HepG2 (cell line): ENCODE measurements at regions not wholly inside any gene's neighbourhood (a gene's known extent, or its start where the extent isn't known, plus 50 kb on each side); places are given as distances from the start of the nearest gene placed in this dataset.

Source experiments
- ATAC-seq: fragments of 200-7000 bp; cut with Tn5 transposase; 3 replicates; pipeline ENCODE4 v1.9.1; 2020; ENCODE audit warnings: mild to moderate bottlenecking, moderate library complexity
- BruUV-seq: library from RNA; stranded (reverse); fragments of 400-500 nt; replicated peaks from 2 replicates; lab custom pipeline; 2021; lab: Mats Ljungman, UMichigan
- CTCF ChIA-PET: fragments of 300-600 bp; formaldehyde crosslinking; extraction: SDS; loops from one replicate; lab custom pipeline; 2021; ENCODE audit warnings: low total read pairs, inconsistent platforms, low intra/inter-chr PET ratio; lab: Yijun Ruan, JAX
- POLR2A ChIA-PET: fragments of 350-600 bp; sonication (Branson Sonifier 250); formaldehyde crosslinking; loops from one replicate; lab custom pipeline; 2020; ENCODE audit warnings: antibody characterized with exemption, inconsistent platforms; lab: Yijun Ruan, JAX
- DNase-seq: peaks from one replicate; pipeline ENCODE4 v3.0.0-alpha.2; 2015; ENCODE audit warnings: low spot score
- FAIRE-seq: peaks from 3 replicates; lab custom pipeline; 2011; peaks lifted over from hg19 to GRCh38; lab: Jason Lieb, UNC
- H2AFZ ChIP-seq: one replicate; pipeline ENCODE4 v1.6.1; 2011; ENCODE audit warnings: low read length, inconsistent platforms
- H3K27ac ChIP-seq: fragments of 300-600 bp; 3 replicates; pipeline ENCODE4 v1.8.0; 2011; ENCODE audit warnings: mixed run types, mild to moderate bottlenecking, mixed read lengths, low read length, inconsistent platforms; ENCODE audit not compliant: insufficient read depth; ENCODE audit errors: extremely low read length
- H3K27me3 ChIP-seq, 2 experiments: fragments of 200-600 bp in 1 of 2; 2 replicates in 1 of 2; 3 replicates in 1 of 2; pipeline versions ENCODE4 v1.6.0 to v1.8.0; 2011; ENCODE audit warnings: low read length in 2 of 2, mild to moderate bottlenecking in 2 of 2, moderate library complexity in 2 of 2, inconsistent platforms in 1 of 2; ENCODE audit not compliant: insufficient read depth in 2 of 2, control insufficient read depth in 1 of 2
- H3K36me3 ChIP-seq, 2 experiments: fragments of 200-600 bp in 1 of 2; replicated peaks in 1 of 2; 2 replicates in 1 of 2; 3 replicates in 1 of 2; pipeline versions ENCODE4 v1.5.1 to v1.8.0; 2011; ENCODE audit warnings: low read length in 2 of 2, inconsistent platforms in 1 of 2; ENCODE audit not compliant: insufficient read depth in 2 of 2, control insufficient read depth in 1 of 2
- H3K4me1 ChIP-seq: 2 replicates; pipeline ENCODE4 v1.5.1; 2012; ENCODE audit warnings: low read length, inconsistent platforms; ENCODE audit not compliant: insufficient read depth
- H3K4me2 ChIP-seq: 2 replicates; pipeline ENCODE4 v1.6.0; 2011; ENCODE audit warnings: low read depth, low read length, inconsistent platforms
- H3K4me3 ChIP-seq, 3 experiments: fragments of 200-600 bp in 1 of 3; sonication (generic), shearing (Covaris generic) in 1 of 3; replicated peaks in 1 of 3; 2 replicates each; pipeline ENCODE4 v1.5.1; 2011 to 2016; ENCODE audit warnings: low read length in 3 of 3, inconsistent platforms in 2 of 3, low read depth in 2 of 3, mild to moderate bottlenecking in 2 of 3, control low read depth in 1 of 3, mixed read lengths in 1 of 3; ENCODE audit not compliant: insufficient read depth in 1 of 3
- H3K79me2 ChIP-seq: one replicate; pipeline ENCODE4 v1.6.1; 2011; ENCODE audit warnings: low read length, inconsistent platforms; ENCODE audit not compliant: insufficient read depth
- H3K9ac ChIP-seq: 2 replicates; pipeline ENCODE4 v1.6.0; 2011; ENCODE audit warnings: mild to moderate bottlenecking, low read depth, low read length, inconsistent platforms; ENCODE audit not compliant: insufficient read depth
- H3K9me3 ChIP-seq: 2 replicates; pipeline ENCODE4 v1.5.1; 2012; ENCODE audit warnings: mild to moderate bottlenecking, low read length
- H4K20me1 ChIP-seq: 2 replicates; pipeline ENCODE4 v1.6.0; 2011; ENCODE audit warnings: inconsistent platforms, mild to moderate bottlenecking, low read length, moderate library complexity; ENCODE audit not compliant: insufficient read depth
- GFI1 ChIP-seq: sonication (generic); formaldehyde crosslinking; IDR thresholded peaks from 2 replicates; pipeline ENCODE4 v1.5.0; 2020; ENCODE audit warnings: missing genetic modification reagents, mild to moderate bottlenecking, borderline replicate concordance
- JDP2 ChIP-seq: sonication (generic); formaldehyde crosslinking; IDR thresholded peaks from 2 replicates; pipeline ENCODE4 v1.8.1; 2022; ENCODE audit warnings: missing genetic modification reagents, borderline replicate concordance
- MIER3 ChIP-seq: IDR thresholded peaks from 2 replicates; pipeline ENCODE4 v1.6.1; 2016; ENCODE audit warnings: missing compliant biosample characterization, borderline replicate concordance
- REXO4 ChIP-seq: sonication (generic); formaldehyde crosslinking; IDR thresholded peaks from 2 replicates; pipeline ENCODE4 v1.8.0; 2022; ENCODE audit warnings: missing genetic modification reagents, mild to moderate bottlenecking, borderline replicate concordance
- SRSF1 ChIP-seq: fragments of 200-400 bp; formaldehyde crosslinking; optimal IDR thresholded peaks from 2 replicates; pipeline ENCODE3; 2017; ENCODE audit warnings: mild to moderate bottlenecking, low read depth, low read length, moderate library complexity
- ZNF496 ChIP-seq: sonication (generic); formaldehyde crosslinking; IDR thresholded peaks from 2 replicates; pipeline ENCODE4 v1.8.1; 2023; ENCODE audit warnings: mild to moderate bottlenecking, moderate library complexity, missing genetic modification reagents; ENCODE audit not compliant: insufficient replicate concordance
- ZNF660 ChIP-seq: sonication (generic); formaldehyde crosslinking; IDR thresholded peaks from 2 replicates; pipeline ENCODE4 v1.5.1; 2020; ENCODE audit warnings: mild to moderate bottlenecking, low read depth, missing genetic modification reagents, borderline replicate concordance
- ZNF749 ChIP-seq: sonication (generic); formaldehyde crosslinking; IDR thresholded peaks from 2 replicates; pipeline ENCODE4 v1.8.0; 2022; ENCODE audit warnings: mild to moderate bottlenecking, missing genetic modification reagents, moderate library complexity, borderline replicate concordance
- WGBS: methylation state at CpG from one replicate; pipeline ENCODE4 v1.1.6; 2017; ENCODE audit warnings: low lambda C conversion rate; 5-methylcytosine and 5-hydroxymethylcytosine counted together
- in situ Hi-C: cut with HindIII; loops from 2 replicates; pipeline ENCODE4 v1.10.0; 2017; ENCODE audit warnings: low pct_unique_long_range_greater_than_20kb; ENCODE audit not compliant: extremely low pct_ligation_motif_present
- intact Hi-C: fragments of 100-400 bp; cut with micrococcal nuclease; formaldehyde crosslinking; loops from one replicate; pipeline ENCODE4 v1.10.0; 2022; ENCODE audit not compliant: unreplicated experiment
- TF ChIP-seq, protein P1 (sequence below): sonication (generic); formaldehyde crosslinking; IDR thresholded peaks from 2 replicates; pipeline ENCODE4 v1.4.0; 2020; ENCODE audit warnings: missing genetic modification reagents, borderline replicate concordance
- TF ChIP-seq, protein P2 (sequence below): sonication (generic); formaldehyde crosslinking; IDR thresholded peaks from 2 replicates; pipeline ENCODE4 v1.4.0; 2020; ENCODE audit warnings: mild to moderate bottlenecking, missing genetic modification reagents
- TF ChIP-seq, protein P3 (sequence below): IDR thresholded peaks from 2 replicates; pipeline ENCODE4 v1.6.1; 2016
- TF ChIP-seq, protein P4 (sequence below), 2 experiments: sonication (generic) in 1 of 2; formaldehyde crosslinking in 1 of 2; IDR thresholded peaks; 2 replicates each; pipeline versions ENCODE4 v1.4.0 to v1.6.1; 2018 to 2020; ENCODE audit warnings: missing genetic modification reagents in 2 of 2, borderline replicate concordance in 1 of 2, low read depth in 1 of 2, mild to moderate bottlenecking in 1 of 2, missing biosample characterization in 1 of 2
- TF ChIP-seq, protein P5 (sequence below): sonication (generic); formaldehyde crosslinking; IDR thresholded peaks from 2 replicates; pipeline ENCODE4 v1.5.0; 2020; ENCODE audit warnings: missing genetic modification reagents

DNA sequence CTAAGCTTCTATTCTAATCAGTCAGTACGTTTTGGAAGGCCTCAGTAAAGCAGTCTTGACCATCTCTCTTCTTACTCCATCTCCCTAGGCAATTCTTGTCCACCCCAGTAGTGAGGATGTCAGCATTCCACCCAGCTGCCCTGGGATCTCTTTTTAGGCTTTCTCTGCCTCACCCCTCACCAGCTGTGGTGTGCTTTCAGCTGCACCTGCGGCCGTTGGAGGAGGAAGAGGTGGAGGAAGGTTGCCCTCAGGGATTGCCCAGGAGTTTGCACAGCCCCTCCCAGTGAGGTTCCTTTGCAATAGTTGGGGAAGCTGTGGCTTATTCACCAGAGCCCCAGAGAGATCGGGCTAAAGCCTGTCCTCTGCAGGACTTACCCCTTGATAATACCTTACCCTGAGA lies 615.8 kb downstream of the BNC2 start:
- H3K9ac ChIP-seq: no peak overlapping the region
- H3K79me2 ChIP-seq: no peaks in the 10 kb centered on the region
- no peaks in the 10 kb centered on the region for H3K27me3 ChIP-seq
- no peak overlapping the region for H3K27ac ChIP-seq
- FAIRE-seq (no peak), DNase-seq (no peak), ATAC-seq (no peak)
- no peak overlapping the region for H2AFZ ChIP-seq
- no peaks in the 10 kb centered on the region for H3K36me3 ChIP-seq
- ChIA-PET POLR2A (no interaction called here), CTCF (no interaction called here)
- no peaks in the 10 kb centered on the region; the same call in 1 of the 2 replicates for H3K9me3 ChIP-seq
- 0% methylated on average over 1 of the region's 4 CpGs for WGBS
- no peak overlapping the region for H3K4me3 ChIP-seq
- intact Hi-C loops: no loop called here
- H3K4me2 ChIP-seq: no peak overlapping the region
- no TSS peak for BruUV-seq
- in situ Hi-C loops: no loop called here
- no peaks in the 10 kb centered on the region for H3K4me1 ChIP-seq
- no peaks in the 10 kb centered on the region for H4K20me1 ChIP-seq
- TF ChIP-seq, protein P1, sequence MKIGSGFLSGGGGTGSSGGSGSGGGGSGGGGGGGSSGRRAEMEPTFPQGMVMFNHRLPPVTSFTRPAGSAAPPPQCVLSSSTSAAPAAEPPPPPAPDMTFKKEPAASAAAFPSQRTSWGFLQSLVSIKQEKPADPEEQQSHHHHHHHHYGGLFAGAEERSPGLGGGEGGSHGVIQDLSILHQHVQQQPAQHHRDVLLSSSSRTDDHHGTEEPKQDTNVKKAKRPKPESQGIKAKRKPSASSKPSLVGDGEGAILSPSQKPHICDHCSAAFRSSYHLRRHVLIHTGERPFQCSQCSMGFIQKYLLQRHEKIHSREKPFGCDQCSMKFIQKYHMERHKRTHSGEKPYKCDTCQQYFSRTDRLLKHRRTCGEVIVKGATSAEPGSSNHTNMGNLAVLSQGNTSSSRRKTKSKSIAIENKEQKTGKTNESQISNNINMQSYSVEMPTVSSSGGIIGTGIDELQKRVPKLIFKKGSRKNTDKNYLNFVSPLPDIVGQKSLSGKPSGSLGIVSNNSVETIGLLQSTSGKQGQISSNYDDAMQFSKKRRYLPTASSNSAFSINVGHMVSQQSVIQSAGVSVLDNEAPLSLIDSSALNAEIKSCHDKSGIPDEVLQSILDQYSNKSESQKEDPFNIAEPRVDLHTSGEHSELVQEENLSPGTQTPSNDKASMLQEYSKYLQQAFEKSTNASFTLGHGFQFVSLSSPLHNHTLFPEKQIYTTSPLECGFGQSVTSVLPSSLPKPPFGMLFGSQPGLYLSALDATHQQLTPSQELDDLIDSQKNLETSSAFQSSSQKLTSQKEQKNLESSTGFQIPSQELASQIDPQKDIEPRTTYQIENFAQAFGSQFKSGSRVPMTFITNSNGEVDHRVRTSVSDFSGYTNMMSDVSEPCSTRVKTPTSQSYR (CRISPR knock-in tag): no peak
- TF ChIP-seq, protein P2, sequence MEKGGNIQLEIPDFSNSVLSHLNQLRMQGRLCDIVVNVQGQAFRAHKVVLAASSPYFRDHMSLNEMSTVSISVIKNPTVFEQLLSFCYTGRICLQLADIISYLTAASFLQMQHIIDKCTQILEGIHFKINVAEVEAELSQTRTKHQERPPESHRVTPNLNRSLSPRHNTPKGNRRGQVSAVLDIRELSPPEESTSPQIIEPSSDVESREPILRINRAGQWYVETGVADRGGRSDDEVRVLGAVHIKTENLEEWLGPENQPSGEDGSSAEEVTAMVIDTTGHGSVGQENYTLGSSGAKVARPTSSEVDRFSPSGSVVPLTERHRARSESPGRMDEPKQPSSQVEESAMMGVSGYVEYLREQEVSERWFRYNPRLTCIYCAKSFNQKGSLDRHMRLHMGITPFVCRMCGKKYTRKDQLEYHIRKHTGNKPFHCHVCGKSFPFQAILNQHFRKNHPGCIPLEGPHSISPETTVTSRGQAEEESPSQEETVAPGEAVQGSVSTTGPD (CRISPR knock-in tag): no peak
- TF ChIP-seq MIER3 (CRISPR knock-in tag): no peak
- no peak for TF ChIP-seq ZNF660
- TF ChIP-seq, protein P3, sequence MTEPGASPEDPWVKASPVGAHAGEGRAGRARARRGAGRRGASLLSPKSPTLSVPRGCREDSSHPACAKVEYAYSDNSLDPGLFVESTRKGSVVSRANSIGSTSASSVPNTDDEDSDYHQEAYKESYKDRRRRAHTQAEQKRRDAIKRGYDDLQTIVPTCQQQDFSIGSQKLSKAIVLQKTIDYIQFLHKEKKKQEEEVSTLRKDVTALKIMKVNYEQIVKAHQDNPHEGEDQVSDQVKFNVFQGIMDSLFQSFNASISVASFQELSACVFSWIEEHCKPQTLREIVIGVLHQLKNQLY: no peak
- TF ChIP-seq REXO4 (CRISPR knock-in tag): no peak
- no peak for TF ChIP-seq GFI1
- TF ChIP-seq JDP2 (CRISPR knock-in tag): no peak
- TF ChIP-seq, protein P4, sequence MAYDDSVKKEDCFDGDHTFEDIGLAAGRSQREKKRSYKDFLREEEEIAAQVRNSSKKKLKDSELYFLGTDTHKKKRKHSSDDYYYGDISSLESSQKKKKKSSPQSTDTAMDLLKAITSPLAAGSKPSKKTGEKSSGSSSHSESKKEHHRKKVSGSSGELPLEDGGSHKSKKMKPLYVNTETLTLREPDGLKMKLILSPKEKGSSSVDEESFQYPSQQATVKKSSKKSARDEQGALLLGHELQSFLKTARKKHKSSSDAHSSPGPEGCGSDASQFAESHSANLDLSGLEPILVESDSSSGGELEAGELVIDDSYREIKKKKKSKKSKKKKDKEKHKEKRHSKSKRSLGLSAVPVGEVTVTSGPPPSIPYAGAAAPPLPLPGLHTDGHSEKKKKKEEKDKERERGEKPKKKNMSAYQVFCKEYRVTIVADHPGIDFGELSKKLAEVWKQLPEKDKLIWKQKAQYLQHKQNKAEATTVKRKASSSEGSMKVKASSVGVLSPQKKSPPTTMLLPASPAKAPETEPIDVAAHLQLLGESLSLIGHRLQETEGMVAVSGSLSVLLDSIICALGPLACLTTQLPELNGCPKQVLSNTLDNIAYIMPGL (CRISPR knock-in tag; IDR thresholded peaks at IDR 0.05; ENCODE audit: borderline replicate concordance in 1 of 2, low read depth in 1 of 2): no peak
- no peak for TF ChIP-seq ZNF749 (CRISPR knock-in tag)
- TF ChIP-seq ZNF496 (CRISPR knock-in tag): no peak
- TF ChIP-seq SRSF1: no peak
- TF ChIP-seq, protein P5, sequence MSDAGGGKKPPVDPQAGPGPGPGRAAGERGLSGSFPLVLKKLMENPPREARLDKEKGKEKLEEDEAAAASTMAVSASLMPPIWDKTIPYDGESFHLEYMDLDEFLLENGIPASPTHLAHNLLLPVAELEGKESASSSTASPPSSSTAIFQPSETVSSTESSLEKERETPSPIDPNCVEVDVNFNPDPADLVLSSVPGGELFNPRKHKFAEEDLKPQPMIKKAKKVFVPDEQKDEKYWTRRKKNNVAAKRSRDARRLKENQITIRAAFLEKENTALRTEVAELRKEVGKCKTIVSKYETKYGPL: no peak
